ENCODE measurements at regions not wholly inside any gene's neighbourhood (a gene's known extent, or its start where the extent isn't known, plus 50 kb on each side); places are given as distances from the start of the nearest gene placed in this dataset.
"Not testable (repeated sequence)": the region's sequence is repeated elsewhere in the genome, so short reads cannot be mapped to it uniquely, and the experiment has no call there.

DNA sequence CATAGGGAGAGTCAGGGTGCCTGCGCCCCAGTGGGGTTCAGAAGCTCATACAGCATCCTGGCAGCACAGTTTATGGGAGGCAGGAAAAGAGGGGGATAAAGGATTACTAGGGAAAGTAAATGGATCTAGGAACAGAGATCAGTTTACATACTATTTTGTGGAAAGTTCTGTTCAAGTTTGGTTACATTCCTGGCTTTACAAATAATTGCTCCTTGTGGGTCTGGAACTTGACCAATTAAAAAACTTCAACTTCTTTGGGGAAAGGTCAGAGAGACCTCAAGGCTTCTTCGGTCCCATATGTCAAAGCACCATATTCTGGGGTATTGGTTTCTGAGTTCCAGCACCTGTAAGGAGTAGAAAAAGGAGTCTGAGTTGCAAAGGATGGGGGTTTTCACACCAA, 64.1 kb downstream of the ZDHHC19 start:
- no peak for DNase-seq

DNA sequence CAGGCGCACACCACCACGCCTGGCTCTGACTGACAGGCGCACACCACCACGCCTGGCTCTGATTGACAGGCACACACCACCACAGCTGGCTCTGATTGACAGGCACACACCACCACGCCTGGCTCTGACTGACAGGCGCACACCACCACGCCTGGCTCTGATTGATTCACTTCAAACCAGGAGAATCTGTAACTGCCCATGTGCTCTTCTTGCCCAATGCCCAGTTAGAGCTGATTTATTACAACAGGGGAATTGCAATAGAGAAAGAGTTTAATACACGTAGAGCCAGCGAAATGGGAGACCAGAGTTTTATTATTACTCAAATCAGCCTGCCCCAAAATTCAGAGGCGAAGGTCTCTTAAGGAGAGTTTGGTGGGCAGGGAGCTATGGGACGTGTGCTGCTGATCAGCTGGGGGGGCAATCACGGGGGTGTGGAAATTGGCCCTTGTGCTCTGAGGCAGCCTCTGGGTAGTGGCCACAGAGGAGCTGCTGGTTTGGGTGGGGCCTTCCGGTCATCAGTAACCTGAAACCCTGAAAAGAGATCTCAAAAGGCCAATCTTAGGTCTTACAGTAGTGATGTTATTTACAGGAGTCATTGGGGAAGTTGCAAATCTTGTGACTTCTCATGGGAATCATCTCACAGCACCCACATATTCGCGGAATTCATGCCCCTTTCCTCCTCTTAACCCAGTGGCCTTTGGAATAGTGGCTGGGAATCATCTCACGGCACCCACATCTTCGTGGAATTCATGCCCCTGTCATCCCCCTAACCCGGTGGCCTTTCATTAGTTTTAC, 63.8 kb upstream of the TFRC start:
- no peak for DNase-seq

GRCh38 chr3:196144383-196145105, 62.7 kb upstream of the TFRC start:
- DNase-seq: peak; percentile 36

DNA sequence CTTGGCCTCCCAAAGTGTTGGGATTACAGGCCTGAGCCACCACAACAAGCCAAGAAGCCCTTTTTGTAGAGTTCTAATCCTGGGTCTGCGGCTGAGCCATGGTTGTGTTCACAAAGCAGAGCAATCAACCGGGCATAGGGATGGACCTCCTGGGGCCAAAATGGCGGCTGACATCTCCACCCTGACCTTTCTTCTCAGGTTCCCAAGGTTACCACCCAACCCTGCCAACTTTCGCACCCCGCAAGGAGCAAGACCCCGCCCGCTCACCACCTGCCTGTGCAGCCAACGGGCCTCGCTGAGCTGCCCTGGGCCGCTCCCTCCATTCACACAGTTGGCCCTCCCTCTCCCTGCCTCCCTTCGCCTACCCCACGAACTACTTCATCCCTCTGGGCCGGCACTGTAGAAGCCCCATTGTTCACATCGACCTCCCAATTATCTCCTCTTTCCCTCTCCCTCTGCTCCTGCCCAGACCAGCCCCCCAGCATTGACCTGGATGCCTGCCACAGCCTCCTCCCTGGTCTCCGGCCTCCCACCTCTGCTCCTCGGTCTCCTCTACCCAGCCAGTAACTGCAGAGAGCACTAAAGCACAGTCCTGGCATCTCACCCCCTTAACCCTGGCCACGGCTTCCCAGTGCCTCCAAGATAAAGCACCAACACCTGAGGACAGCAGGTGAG, 62.0 kb upstream of the TFRC start:
- DNase-seq: no peak

DNA sequence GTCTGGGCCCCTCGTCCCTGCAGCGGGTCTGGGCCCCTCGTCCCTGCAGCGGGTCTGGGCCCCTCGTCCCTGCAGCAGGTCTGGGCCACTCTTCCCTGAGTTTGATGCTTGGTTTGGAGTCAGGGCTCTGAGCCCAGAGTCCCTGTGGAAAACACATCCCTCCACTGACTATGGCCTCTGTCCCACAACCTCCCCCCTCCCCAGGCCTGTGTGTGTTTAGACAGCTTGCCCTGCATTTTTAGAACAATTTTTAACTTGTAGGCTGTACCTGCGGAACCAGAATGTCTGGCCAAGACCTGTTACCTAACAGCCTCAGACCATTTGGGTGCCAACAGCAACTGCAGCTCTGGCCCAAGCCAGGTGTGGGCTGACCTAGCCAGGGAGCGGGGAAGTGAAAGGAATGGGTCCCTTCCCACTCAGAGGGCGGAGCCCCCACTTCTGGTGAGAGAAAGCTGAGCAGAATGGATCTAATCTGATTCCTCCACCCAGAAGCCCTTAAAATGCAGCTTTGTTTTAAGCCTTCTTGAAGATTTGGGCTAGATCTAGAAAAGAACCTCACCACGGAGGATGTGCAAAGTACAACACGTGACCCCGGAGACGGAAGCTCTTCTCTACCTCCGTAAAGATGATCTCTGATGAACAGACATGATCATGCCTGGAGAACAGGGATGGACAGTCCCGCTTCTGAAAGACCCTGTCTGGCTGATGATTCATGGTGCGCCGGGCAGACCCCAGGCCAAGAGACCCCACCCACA, 60.5 kb upstream of the TFRC start:
- no peak for DNase-seq

DNA sequence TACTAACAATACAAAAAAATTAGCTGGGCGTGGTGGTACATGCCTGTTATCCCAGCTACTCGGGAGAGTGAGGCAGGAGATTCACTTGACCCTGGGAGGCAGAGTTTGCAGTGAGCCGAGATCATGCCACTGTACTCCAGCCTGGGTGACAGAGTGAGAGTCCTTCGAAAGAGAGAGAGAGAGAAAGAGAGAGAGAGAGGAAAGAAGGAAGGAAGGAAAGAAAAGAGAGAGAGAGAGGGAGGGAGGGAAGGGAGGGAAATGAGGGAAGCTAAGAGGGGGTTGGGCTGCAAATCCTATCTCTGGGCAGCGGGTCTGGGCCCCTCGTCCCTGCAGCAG, 59.9 kb upstream of the TFRC start:
- no peak for DNase-seq

DNA sequence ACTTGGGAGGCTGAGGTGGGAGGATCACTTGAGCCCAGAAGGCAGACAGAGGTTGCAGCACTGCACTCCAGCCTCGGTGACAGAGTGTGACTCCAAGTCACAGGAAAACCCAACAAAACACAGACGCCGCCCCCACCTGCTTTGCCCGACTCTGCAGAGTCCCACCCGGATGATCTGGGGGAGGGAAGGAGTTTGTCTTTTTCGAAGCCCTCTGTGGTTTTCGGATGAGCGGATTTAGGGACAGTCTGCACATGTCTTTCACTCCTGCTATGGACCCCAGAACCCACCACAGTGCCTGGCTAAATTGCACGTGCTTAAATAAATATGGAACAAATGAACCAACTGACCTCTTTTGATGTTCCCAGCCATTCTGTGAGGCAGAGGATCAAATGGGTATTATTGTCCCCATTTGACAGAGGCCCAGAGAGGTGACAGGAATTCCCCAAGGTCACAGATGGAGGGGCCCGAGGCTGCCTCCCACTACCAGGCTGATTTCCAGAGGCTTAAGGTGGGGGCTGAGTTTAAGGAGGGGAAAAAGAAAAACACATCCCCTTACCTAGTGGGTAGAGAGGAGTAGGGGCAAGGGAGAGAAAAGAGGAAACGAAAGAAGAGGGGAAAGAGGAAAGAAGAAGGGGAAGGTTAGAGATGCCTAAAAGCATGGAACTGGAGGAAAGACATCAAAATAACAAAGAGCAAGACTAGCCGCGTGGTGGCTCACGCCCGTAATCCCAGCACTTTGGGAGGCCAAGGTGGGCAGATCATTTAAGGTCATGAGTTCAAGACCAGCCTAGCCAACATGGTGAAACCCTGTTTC, 59.4 kb upstream of the TFRC start:
- DNase-seq: no peak

GRCh38 chr3:196140224-196140623, 58.3 kb upstream of the TFRC start:
- no peak for DNase-seq

DNA sequence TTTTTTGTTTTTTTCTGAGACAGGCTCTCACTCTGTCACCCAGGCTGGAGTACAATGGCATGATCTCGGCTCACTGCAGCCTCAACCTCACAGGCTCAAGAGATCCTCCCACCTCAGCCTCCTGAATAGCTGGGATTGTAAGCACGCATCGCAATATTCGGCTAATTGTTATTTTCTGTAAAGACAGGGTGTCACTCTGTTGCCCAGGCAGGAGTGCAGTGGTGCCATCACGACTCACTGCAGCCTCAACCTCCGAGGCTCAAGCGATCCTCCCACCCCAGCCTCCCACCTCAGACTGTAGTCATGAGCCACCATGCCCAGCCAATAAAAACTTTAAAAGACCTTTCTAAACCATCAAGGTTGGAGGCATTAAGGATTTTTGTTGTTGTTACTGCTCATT, 57.4 kb upstream of the TFRC start:
- DNase-seq: no peak

- no peak for DNase-seq
Observed at GRCh38 chr3:196138482-196139254, 56.8 kb upstream of the TFRC start.

- not testable (repeated sequence) for DNase-seq
Observed at GRCh38 chr3:196136640-196136989, 54.7 kb upstream of the TFRC start.

DNA sequence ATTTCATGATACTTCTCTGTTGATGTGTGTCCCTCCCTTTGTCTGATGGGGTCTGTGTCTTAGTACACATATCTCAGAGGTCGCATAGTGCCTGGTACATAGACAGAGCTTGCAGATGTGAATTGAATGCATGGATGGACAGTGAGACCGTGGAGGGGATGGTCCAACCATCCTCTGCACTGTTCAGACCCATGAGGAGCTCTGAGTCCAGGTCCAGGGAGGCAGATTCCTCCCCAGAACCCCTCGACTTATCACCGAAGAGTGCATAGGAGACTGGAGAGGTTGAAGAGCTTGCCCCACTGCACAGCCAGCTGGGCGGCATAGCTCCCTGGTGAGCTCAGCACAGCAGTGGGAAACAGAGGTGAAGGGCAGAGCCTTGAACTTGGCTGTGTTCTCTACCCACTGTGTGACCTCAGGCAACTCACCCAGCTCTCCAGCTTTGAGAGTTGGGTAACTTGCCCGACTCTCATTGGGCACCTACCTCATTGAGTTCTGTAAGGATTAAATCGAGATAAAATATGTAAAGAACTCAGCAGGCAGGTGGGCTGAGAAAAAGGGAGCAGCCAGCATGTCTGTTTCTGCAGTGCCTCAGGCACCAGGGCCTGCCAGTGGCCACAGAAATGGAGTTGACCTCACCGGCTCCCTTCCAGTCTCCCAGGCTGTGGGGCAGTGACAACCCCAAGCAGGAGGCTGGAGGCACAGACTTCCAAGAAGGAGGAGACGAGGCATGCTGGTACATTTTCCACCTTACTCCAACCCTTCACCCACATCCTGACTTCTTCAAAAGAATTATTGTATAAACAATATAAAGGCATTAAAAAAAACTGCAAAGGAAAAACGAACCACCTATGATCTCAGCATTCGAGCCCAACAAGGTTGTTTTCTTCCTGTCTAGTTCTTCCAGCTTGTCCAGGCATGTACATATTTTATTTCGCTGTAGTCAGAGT, 54.1 kb upstream of the TFRC start:
- no peak for DNase-seq

DNA sequence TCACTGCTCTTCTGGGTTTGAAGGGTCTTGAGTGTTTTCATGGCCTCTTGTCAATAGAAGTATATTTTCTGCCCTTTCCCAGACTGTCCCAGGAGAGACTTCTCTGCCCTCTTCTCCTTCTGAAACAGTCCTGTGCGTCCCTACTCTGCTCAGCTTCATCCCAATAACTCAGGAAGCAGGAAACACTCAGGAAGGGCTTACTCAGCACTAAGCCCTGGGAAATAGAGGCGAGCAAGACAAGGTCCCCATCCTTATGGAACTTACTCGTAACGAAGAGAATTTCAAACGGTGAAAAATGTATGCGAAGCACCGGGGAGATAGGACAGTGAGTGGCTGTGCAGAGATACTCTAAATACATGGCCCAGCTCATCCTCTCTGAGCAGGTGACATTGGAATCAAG, 52.8 kb upstream of the TFRC start:
- no peak for DNase-seq

GRCh38 chr3:196133869-196134268, 52.0 kb upstream of the TFRC start:
- not testable (repeated sequence) for DNase-seq

DNA sequence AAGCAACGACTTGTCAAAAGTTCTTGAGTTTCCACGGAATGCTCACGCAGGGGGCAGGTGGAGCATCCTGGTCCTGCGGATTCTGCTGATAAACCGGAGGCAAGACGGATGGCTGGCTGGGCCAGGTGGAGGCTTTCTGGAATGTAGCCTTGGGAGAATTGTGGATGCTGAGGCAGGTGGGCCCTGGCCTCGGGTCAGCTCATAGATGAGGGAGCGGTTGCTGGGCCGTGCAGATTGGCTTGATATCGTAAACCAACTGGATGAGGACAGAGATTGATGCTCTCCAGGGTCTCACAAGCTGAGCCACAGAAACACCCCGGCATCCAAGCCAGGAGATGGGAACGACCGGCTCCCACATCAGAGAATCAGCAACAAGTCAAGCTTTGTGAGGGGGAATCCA, 50.0 kb upstream of the TFRC start:
- DNase-seq: no peak
